ENCODE measurements at regions not wholly inside any gene's neighbourhood (a gene's known extent, or its start where the extent isn't known, plus 50 kb on each side); places are given as distances from the start of the nearest gene placed in this dataset.

- Histone ChIP-seq H3K27me3 (ENCODE audit: insufficient read depth, poor library complexity, severe bottlenecking) (no peaks in the 10 kb centered on the region), H3K27ac (replicated peaks) (no peak overlapping the region), H3K4me3 (replicated peaks; ENCODE audit: insufficient read depth, low read length) (no peak overlapping the region)
- TF ChIP-seq GABPA (IDR thresholded peaks at IDR 0.05; ENCODE audit: low read depth) (no peak), POLR2AphosphoS5 (IDR thresholded peaks at IDR 0.05; ENCODE audit: low read depth) (no peak), CTCF (IDR thresholded peaks at IDR 0.05; ENCODE audit: insufficient read depth, low read length) (no peak), REST (IDR thresholded peaks at IDR 0.05; ENCODE audit: insufficient replicate concordance, low read depth) (no peak), SPI1 (IDR thresholded peaks at IDR 0.05; ENCODE audit: borderline replicate concordance, low read depth) (no peak)
- DNase-seq (ENCODE audit: low read depth in 1 of 2, low spot score in 1 of 2): no peak
Measured at GRCh38 chr7:109945820-109946518, 1145.0 kb upstream of the LRRN3 start.

GRCh38 chr7:109950256-109950655 lies 1140.7 kb upstream of the LRRN3 start:
- DNase-seq (ENCODE audit: low read depth in 1 of 2, low spot score in 1 of 2): no peak
- H3K27ac ChIP-seq (replicated peaks): no peak overlapping the region
- H3K4me3 ChIP-seq (replicated peaks; ENCODE audit: insufficient read depth, low read length): no peak overlapping the region
- H3K27me3 ChIP-seq (ENCODE audit: insufficient read depth, poor library complexity, severe bottlenecking): no peaks in the 10 kb centered on the region
- TF ChIP-seq SPI1 (IDR thresholded peaks at IDR 0.05; ENCODE audit: borderline replicate concordance, low read depth): no peak
- no peak for TF ChIP-seq GABPA (IDR thresholded peaks at IDR 0.05; ENCODE audit: low read depth)
- no peak for TF ChIP-seq POLR2AphosphoS5 (IDR thresholded peaks at IDR 0.05; ENCODE audit: low read depth)
- TF ChIP-seq CTCF (IDR thresholded peaks at IDR 0.05; ENCODE audit: insufficient read depth, low read length): no peak
- no peak for TF ChIP-seq REST (IDR thresholded peaks at IDR 0.05; ENCODE audit: insufficient replicate concordance, low read depth)

- H3K27me3 ChIP-seq (ENCODE audit: insufficient read depth, poor library complexity, severe bottlenecking): no peaks in the 10 kb centered on the region
- H3K27ac ChIP-seq (replicated peaks): no peak overlapping the region
- DNase-seq (ENCODE audit: low read depth in 1 of 2, low spot score in 1 of 2): no peak
- TF ChIP-seq CTCF (IDR thresholded peaks at IDR 0.05; ENCODE audit: insufficient read depth, low read length) (no peak), POLR2AphosphoS5 (IDR thresholded peaks at IDR 0.05; ENCODE audit: low read depth) (no peak), REST (IDR thresholded peaks at IDR 0.05; ENCODE audit: insufficient replicate concordance, low read depth) (no peak), GABPA (IDR thresholded peaks at IDR 0.05; ENCODE audit: low read depth) (no peak), SPI1 (IDR thresholded peaks at IDR 0.05; ENCODE audit: borderline replicate concordance, low read depth) (no peak)
- H3K4me3 ChIP-seq (replicated peaks; ENCODE audit: insufficient read depth, low read length): no peak overlapping the region
Measured at GRCh38 chr7:109950821-109951564, 1139.9 kb upstream of the LRRN3 start.

Data from HL-60 (cell line).